Upper lobe of right lung (tissue), 1 donor: ENCODE measurements at regions not wholly inside any gene's neighbourhood (a gene's known extent, or its start where the extent isn't known, plus 50 kb on each side); places are given as distances from the start of the nearest gene placed in this dataset.
"Not testable (repeated sequence)": the region's sequence is repeated elsewhere in the genome, so short reads cannot be mapped to it uniquely, and the experiment has no call there.

Experiments
- ATAC-seq: fragments of 200-7000 bp; cut with Tn5 transposase; one replicate; pipeline ENCODE4 v1.9.1; 2020; ENCODE audit warnings: mild to moderate bottlenecking, moderate library complexity
- DNase-seq: peaks from one replicate; pipeline ENCODE4 v3.0.0-alpha.2; 2020
- H3K27ac ChIP-seq: fragments of 200-600 bp; one replicate; pipeline ENCODE4 v1.8.0; 2022
- H3K27me3 ChIP-seq: fragments of 200-600 bp; one replicate; pipeline ENCODE4 v1.8.0; 2022; ENCODE audit warnings: mild to moderate bottlenecking
- H3K36me3 ChIP-seq: fragments of 200-600 bp; one replicate; pipeline ENCODE4 v1.8.0; 2022
- H3K4me1 ChIP-seq: fragments of 200-600 bp; one replicate; pipeline ENCODE4 v1.8.0; 2022
- H3K4me3 ChIP-seq: fragments of 200-600 bp; one replicate; pipeline ENCODE4 v1.8.0; 2022; ENCODE audit warnings: mild to moderate bottlenecking
- H3K9me3 ChIP-seq: fragments of 200-600 bp; one replicate; pipeline ENCODE4 v1.8.0; 2022
- intact Hi-C: fragments of 100-400 bp; cut with DNase I; formaldehyde crosslinking; loops from one replicate; pipeline ENCODE4 v1.11.0; 2022
- TF ChIP-seq, protein P1 (sequence below): fragments of 200-600 bp; IDR thresholded peaks from one replicate; pipeline ENCODE4 v1.8.0; 2022; ENCODE audit warnings: antibody characterized with exemption
- donor health status: DM: no; HTN: yes; CAD: no; lungs with severe emphysema.

DNA sequence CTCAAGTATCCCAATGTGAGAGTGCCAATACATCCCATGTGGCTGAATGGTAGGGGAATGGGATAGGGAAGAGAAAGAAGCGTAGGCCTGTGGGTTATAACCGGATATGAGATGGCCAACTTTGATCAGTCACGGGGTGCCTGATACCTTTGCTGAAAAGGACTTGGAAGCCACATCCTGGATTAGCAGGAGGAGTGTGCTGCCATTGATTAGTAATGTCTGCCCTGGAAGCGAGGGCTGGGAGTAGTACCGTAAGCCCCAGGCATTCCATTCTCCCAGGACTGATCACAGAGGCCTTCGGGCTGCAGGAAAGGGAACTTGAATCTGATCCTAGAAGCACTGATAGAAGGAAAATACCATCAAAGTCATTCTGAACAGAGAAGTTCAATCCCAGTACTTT lies 218.5 kb downstream of the TFCP2L1 start:
- ATAC-seq (no peak), DNase-seq (no peak)
- no peak overlapping the region for H3K27ac ChIP-seq
- TF ChIP-seq, protein P1, sequence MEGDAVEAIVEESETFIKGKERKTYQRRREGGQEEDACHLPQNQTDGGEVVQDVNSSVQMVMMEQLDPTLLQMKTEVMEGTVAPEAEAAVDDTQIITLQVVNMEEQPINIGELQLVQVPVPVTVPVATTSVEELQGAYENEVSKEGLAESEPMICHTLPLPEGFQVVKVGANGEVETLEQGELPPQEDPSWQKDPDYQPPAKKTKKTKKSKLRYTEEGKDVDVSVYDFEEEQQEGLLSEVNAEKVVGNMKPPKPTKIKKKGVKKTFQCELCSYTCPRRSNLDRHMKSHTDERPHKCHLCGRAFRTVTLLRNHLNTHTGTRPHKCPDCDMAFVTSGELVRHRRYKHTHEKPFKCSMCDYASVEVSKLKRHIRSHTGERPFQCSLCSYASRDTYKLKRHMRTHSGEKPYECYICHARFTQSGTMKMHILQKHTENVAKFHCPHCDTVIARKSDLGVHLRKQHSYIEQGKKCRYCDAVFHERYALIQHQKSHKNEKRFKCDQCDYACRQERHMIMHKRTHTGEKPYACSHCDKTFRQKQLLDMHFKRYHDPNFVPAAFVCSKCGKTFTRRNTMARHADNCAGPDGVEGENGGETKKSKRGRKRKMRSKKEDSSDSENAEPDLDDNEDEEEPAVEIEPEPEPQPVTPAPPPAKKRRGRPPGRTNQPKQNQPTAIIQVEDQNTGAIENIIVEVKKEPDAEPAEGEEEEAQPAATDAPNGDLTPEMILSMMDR, result no peak
- no peak overlapping the region for H3K4me3 ChIP-seq
- intact Hi-C loops, result no loop called here
- no peaks in the 10 kb centered on the region for H3K4me1 ChIP-seq
- no peaks in the 10 kb centered on the region for H3K9me3 ChIP-seq
- peaks cover 34% of the 10 kb centered on the region for H3K27me3 ChIP-seq
- H3K36me3 ChIP-seq, result no peaks in the 10 kb centered on the region

DNA sequence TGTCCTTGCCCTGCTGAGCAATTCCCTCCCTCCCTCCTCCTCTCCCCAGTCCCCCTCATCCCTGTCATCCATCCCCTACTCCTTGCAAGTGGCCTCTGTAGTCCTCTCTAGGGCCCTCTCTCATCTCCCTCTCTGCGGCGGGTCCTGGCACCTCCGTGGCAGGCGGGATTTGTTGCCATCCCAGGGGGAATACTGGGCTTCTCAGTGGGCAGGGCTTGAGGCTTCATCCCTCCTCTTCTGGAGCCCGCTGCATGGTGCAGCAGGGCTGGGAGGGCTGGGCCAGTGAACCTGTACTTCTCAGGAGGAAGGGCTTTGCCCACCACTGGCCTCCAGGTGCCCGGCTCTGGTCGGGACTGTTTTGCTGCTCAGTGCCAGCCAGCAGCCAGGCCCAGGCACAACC lies 216.2 kb downstream of the TFCP2L1 start:
- Histone ChIP-seq H3K27me3 (peaks cover 34% of the 10 kb centered on the region), H3K27ac (no peak overlapping the region), H3K4me1 (no peaks in the 10 kb centered on the region), H3K4me3 (no peak overlapping the region), H3K36me3 (no peaks in the 10 kb centered on the region), H3K9me3 (no peaks in the 10 kb centered on the region)
- no peak for ATAC-seq
- DNase-seq, result no peak
- TF ChIP-seq, protein P1, result no peak
- intact Hi-C loops, result no loop called here

DNA sequence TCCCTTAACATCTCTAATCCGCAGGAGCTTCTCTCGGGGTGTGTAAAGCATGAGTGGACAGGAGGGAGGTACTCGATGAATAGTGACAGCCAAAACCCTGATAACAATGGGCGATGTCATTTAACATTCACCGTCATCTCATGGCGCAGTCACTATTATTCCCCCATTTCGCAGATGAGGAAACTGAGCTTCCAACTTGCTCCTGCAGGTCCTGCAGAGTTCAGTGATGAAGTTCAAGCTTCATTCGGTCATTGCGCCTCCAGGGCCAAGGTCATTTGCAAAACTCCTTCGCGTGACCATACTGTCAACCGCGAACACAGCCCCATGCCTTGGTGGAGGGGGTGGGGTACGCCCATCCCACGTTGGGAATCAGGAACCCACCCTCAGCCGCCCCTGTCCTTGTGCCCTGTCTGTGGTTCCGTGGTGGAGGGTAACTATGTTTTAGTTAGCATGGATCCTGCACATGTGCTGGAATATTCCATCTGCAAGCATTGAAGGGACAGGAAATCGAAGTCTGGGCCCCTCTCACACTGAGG lies 215.5 kb downstream of the TFCP2L1 start:
- peaks cover 38% of the 10 kb centered on the region for H3K27me3 ChIP-seq
- H3K4me1 ChIP-seq, result no peaks in the 10 kb centered on the region
- intact Hi-C loops, result no loop called here
- H3K9me3 ChIP-seq, result no peaks in the 10 kb centered on the region
- H3K36me3 ChIP-seq, result no peaks in the 10 kb centered on the region
- H3K27ac ChIP-seq, result no peak overlapping the region
- TF ChIP-seq, protein P1, result no peak
- ATAC-seq, result no peak
- no peak overlapping the region for H3K4me3 ChIP-seq
- no peak for DNase-seq

DNA sequence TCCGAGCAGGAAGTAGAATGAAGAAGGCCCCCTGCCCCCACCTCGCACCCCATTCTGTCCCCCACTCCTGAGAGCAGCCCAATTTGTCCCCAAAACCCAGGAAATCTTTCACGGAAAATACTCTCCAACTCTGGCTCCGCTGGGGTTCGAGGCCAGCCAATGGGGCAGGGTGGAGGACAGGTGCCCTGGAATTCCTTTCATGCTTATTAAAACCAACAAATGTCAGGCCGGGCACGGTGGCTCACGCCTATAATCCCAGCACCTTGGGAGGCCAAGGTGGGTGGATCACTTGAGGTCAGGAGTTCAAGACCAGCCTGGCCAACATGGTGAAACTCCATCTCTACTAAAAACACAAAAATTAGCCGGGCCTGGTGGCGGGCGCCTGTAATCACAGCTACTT lies 214.9 kb downstream of the TFCP2L1 start:
- intact Hi-C loops, H3K27ac ChIP-seq, H3K36me3 ChIP-seq, H3K9me3 ChIP-seq, DNase-seq, H3K4me1 ChIP-seq, ATAC-seq, H3K4me3 ChIP-seq: not testable (repeated sequence)
- H3K27me3 ChIP-seq, result peaks cover 38% of the 10 kb centered on the region

DNA sequence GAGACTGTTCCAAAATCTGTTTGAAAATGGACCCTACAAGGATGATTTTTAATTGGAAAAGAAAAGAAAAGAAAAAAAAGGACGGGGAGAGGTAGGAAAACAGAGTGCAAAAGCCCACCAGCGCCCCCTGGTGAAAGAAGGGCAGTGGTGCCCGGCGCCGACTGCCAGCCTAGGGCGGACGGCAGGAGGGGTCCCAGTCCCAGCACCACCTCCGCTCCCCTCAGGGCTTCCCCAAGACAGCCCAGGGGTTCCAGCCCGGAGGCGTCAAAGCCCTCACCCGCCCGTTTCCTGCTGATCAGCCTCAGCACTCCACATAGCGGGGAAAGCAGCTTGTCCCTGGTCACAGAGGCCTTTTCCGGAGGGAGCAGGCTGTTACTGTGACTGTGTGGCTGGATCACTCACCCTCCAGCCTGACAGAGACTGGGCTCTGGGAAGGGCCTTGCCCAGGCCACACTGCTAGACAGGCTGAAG lies 213.9 kb downstream of the TFCP2L1 start:
- Histone ChIP-seq H3K27ac (no peak overlapping the region), H3K4me1 (no peaks in the 10 kb centered on the region), H3K9me3 (no peaks in the 10 kb centered on the region), H3K4me3 (no peak overlapping the region), H3K27me3 (peaks cover 40% of the 10 kb centered on the region), H3K36me3 (no peaks in the 10 kb centered on the region)
- peak; percentile 62 for ATAC-seq
- TF ChIP-seq, protein P1, result peak; percentile 92
- intact Hi-C loops, result no loop called here
- peak; percentile 79 for DNase-seq

DNA sequence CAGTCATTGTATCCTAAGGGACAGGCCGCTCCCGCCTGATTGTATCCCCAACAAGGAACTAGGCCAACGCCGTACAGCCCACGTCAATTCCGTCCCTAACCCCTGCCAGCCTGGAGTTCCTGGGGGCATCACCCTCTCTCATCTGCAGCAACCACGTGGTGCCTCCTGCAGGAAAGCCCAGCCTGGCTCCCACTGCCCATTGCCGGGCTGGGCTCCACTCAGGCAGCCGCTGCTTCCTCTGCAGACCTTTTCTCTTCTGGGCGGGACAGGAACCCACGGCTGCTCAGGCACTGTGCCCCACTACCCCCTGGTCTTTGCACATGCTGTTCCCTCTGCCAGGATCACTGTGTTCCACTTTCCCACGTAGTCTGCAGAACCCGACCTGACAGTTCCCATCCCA lies 212.2 kb downstream of the TFCP2L1 start:
- peaks cover 46% of the 10 kb centered on the region for H3K27me3 ChIP-seq
- no peak overlapping the region for H3K27ac ChIP-seq
- no peak for ATAC-seq
- no peaks in the 10 kb centered on the region for H3K9me3 ChIP-seq
- no peak for DNase-seq
- no peaks in the 10 kb centered on the region for H3K36me3 ChIP-seq
- TF ChIP-seq, protein P1, result no peak
- no peaks in the 10 kb centered on the region for H3K4me1 ChIP-seq
- intact Hi-C loops, result no loop called here
- no peak overlapping the region for H3K4me3 ChIP-seq
